ENCODE measurements at regions not wholly inside any gene's neighbourhood (a gene's known extent, or its start where the extent isn't known, plus 50 kb on each side); places are given as distances from the start of the nearest gene placed in this dataset.

DNA sequence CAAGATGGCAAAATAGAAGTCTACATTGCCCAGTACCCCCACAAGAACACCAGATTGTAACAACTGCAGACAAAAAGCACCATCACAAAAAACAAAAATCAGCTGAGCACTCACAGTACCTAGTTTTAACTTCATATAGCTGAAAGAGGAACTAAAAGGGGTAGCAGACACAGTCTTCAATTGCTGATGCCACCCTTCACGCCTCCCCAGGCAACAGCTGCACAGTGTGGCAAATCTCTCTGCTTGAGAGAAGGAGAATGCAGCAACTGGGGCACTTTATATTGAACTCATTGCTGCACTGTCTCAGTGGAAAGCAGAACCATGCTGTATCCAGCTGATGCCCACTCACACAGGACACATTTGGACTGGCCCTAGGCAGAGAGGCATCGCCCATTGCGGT lies 2714.5 kb upstream of the PCDH20 start:
- TF ChIP-seq EZH2 (IDR thresholded peaks at IDR 0.05) (no peak), FOSL1 (IDR thresholded peaks at IDR 0.05; ENCODE audit: low read depth) (no peak), TCF7L2 (IDR thresholded peaks at IDR 0.05; ENCODE audit: borderline replicate concordance, extremely low read depth, insufficient read depth, insufficient read length) (no peak), CBX3 (IDR thresholded peaks at IDR 0.05; ENCODE audit: low read depth) (no peak), SP1 (IDR thresholded peaks at IDR 0.05; ENCODE audit: low read depth) (no peak), SRF (IDR thresholded peaks at IDR 0.05; ENCODE audit: low read depth) (no peak), ELF1 (IDR thresholded peaks at IDR 0.05; ENCODE audit: borderline replicate concordance, low read depth) (no peak), ZNF274 (IDR thresholded peaks at IDR 0.05; ENCODE audit: low read depth, low read length) (no peak), ZFX (IDR thresholded peaks at IDR 0.05) (no peak), POLR2A (IDR thresholded peaks at IDR 0.05; ENCODE audit: borderline replicate concordance, extremely low read depth, insufficient read depth, insufficient read length) (no peak), EGR1 (IDR thresholded peaks at IDR 0.05; ENCODE audit: low read depth) (no peak), SIN3A (IDR thresholded peaks at IDR 0.05; ENCODE audit: low read depth) (no peak)
- TF ChIP-seq, protein P1, sequence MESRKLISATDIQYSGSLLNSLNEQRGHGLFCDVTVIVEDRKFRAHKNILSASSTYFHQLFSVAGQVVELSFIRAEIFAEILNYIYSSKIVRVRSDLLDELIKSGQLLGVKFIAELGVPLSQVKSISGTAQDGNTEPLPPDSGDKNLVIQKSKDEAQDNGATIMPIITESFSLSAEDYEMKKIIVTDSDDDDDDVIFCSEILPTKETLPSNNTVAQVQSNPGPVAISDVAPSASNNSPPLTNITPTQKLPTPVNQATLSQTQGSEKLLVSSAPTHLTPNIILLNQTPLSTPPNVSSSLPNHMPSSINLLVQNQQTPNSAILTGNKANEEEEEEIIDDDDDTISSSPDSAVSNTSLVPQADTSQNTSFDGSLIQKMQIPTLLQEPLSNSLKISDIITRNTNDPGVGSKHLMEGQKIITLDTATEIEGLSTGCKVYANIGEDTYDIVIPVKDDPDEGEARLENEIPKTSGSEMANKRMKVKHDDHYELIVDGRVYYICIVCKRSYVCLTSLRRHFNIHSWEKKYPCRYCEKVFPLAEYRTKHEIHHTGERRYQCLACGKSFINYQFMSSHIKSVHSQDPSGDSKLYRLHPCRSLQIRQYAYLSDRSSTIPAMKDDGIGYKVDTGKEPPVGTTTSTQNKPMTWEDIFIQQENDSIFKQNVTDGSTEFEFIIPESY (IDR thresholded peaks at IDR 0.05; ENCODE audit: extremely low read depth, insufficient replicate concordance, low read length): no peak
- TF ChIP-seq, protein P2, sequence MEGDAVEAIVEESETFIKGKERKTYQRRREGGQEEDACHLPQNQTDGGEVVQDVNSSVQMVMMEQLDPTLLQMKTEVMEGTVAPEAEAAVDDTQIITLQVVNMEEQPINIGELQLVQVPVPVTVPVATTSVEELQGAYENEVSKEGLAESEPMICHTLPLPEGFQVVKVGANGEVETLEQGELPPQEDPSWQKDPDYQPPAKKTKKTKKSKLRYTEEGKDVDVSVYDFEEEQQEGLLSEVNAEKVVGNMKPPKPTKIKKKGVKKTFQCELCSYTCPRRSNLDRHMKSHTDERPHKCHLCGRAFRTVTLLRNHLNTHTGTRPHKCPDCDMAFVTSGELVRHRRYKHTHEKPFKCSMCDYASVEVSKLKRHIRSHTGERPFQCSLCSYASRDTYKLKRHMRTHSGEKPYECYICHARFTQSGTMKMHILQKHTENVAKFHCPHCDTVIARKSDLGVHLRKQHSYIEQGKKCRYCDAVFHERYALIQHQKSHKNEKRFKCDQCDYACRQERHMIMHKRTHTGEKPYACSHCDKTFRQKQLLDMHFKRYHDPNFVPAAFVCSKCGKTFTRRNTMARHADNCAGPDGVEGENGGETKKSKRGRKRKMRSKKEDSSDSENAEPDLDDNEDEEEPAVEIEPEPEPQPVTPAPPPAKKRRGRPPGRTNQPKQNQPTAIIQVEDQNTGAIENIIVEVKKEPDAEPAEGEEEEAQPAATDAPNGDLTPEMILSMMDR (IDR thresholded peaks at IDR 0.05 in 2 of 3, conservative IDR thresholded peaks at IDR 0.05 in 1 of 3; ENCODE audit: borderline replicate concordance in 1 of 3, insufficient read depth in 1 of 3, low read depth in 2 of 3, low read length in 2 of 3): no peak
- TF ChIP-seq, protein P3, sequence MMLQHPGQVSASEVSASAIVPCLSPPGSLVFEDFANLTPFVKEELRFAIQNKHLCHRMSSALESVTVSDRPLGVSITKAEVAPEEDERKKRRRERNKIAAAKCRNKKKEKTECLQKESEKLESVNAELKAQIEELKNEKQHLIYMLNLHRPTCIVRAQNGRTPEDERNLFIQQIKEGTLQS (IDR thresholded peaks at IDR 0.05): no peak
- TF ChIP-seq, protein P4, sequence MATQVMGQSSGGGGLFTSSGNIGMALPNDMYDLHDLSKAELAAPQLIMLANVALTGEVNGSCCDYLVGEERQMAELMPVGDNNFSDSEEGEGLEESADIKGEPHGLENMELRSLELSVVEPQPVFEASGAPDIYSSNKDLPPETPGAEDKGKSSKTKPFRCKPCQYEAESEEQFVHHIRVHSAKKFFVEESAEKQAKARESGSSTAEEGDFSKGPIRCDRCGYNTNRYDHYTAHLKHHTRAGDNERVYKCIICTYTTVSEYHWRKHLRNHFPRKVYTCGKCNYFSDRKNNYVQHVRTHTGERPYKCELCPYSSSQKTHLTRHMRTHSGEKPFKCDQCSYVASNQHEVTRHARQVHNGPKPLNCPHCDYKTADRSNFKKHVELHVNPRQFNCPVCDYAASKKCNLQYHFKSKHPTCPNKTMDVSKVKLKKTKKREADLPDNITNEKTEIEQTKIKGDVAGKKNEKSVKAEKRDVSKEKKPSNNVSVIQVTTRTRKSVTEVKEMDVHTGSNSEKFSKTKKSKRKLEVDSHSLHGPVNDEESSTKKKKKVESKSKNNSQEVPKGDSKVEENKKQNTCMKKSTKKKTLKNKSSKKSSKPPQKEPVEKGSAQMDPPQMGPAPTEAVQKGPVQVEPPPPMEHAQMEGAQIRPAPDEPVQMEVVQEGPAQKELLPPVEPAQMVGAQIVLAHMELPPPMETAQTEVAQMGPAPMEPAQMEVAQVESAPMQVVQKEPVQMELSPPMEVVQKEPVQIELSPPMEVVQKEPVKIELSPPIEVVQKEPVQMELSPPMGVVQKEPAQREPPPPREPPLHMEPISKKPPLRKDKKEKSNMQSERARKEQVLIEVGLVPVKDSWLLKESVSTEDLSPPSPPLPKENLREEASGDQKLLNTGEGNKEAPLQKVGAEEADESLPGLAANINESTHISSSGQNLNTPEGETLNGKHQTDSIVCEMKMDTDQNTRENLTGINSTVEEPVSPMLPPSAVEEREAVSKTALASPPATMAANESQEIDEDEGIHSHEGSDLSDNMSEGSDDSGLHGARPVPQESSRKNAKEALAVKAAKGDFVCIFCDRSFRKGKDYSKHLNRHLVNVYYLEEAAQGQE (IDR thresholded peaks at IDR 0.05; ENCODE audit: low read depth): no peak
- Histone ChIP-seq H3K9ac (ENCODE audit: low read length) (no peak overlapping the region), H3K36me3 (ENCODE audit: control insufficient read depth in 1 of 2, insufficient read depth in 2 of 2, low read length in 2 of 2) (no peaks in the 10 kb centered on the region), H3K27ac (ENCODE audit: low read depth, low read length) (no peak overlapping the region), H3K9me2 (ENCODE audit: insufficient read depth) (no peaks in the 10 kb centered on the region), H3K4me2 (ENCODE audit: low read length) (no peak overlapping the region), H2AFZ (ENCODE audit: low read depth, low read length, poor library complexity, severe bottlenecking) (no peak overlapping the region), H3K4me1 (ENCODE audit: control insufficient read depth in 1 of 2, insufficient read depth in 2 of 2, low read length in 2 of 2) (no peaks in the 10 kb centered on the region), H4K20me1 (ENCODE audit: insufficient read depth) (no peaks in the 10 kb centered on the region), H3K27me3 (ENCODE audit: insufficient read depth, low read length) (no peaks in the 10 kb centered on the region), H3K4me3 (replicated peaks in 1 of 2; ENCODE audit: low read depth in 1 of 2, low read length in 2 of 2) (no peak overlapping the region), H3K79me2 (ENCODE audit: insufficient read depth, low read length) (no peaks in the 10 kb centered on the region), H3K9me3 (ENCODE audit: control insufficient read depth in 1 of 2, insufficient read depth in 1 of 2, low read depth in 1 of 2, low read length in 2 of 2) (no peaks in the 10 kb centered on the region)
- DNase-seq (ENCODE audit: low read depth, low spot score) (no peak), ATAC-seq (no peak)
- ChIA-PET CTCF (no interaction called here), POLR2A (no interaction called here), RAD21 (ENCODE audit: low non-redundant PET in 1 of 2, low total read pairs in 2 of 2, uncharacterized antibody in 2 of 2, unreplicated experiment in 2 of 2) (no interaction called here)
- intact Hi-C loops (cut with micrococcal nuclease): no loop called here
- no TSS peak for BruUV-seq (replicated peaks)

Data from HCT116 (cell line).